ENCODE measurements at regions not wholly inside any gene's neighbourhood (a gene's known extent, or its start where the extent isn't known, plus 50 kb on each side); places are given as distances from the start of the nearest gene placed in this dataset.

DNA sequence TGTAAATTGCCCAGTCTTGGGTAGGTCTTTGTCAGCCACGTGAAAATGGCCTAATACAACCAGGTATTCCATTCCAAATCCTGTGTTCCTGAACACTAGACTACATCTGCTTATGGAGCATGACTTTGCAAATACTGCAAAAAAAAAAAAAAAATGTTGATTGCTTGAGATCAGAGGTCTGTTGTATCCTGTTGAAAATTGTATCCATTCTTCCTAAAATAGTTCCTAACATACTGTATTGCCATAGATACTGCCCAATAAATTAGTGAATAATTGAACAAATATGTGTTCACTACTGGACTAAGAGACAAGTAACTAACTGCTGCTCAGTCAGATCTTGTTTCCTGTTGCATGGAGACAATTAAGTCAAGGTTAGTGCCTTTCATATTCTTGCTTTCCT, 164.3 kb upstream of the PABPC4L start:
- ChIA-PET POLR2A (no interaction called here), CTCF (no interaction called here)
- TF ChIP-seq, protein P1, sequence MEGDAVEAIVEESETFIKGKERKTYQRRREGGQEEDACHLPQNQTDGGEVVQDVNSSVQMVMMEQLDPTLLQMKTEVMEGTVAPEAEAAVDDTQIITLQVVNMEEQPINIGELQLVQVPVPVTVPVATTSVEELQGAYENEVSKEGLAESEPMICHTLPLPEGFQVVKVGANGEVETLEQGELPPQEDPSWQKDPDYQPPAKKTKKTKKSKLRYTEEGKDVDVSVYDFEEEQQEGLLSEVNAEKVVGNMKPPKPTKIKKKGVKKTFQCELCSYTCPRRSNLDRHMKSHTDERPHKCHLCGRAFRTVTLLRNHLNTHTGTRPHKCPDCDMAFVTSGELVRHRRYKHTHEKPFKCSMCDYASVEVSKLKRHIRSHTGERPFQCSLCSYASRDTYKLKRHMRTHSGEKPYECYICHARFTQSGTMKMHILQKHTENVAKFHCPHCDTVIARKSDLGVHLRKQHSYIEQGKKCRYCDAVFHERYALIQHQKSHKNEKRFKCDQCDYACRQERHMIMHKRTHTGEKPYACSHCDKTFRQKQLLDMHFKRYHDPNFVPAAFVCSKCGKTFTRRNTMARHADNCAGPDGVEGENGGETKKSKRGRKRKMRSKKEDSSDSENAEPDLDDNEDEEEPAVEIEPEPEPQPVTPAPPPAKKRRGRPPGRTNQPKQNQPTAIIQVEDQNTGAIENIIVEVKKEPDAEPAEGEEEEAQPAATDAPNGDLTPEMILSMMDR (IDR thresholded peaks at IDR 0.05; ENCODE audit: low read depth, low read length): no peak
- no peak for DNase-seq (ENCODE audit: low read depth, low spot score)
- no peak overlapping the region for H3K4me3 ChIP-seq (ENCODE audit: low read depth, low read length)
- no peaks in the 10 kb centered on the region for H3K9me3 ChIP-seq (ENCODE audit: control insufficient read depth, insufficient read depth, low read length)
- H3K27me3 ChIP-seq (ENCODE audit: control insufficient read depth, insufficient read depth, low read length): no peaks in the 10 kb centered on the region
- no peak overlapping the region for H3K27ac ChIP-seq (ENCODE audit: low read depth, low read length)

DNA sequence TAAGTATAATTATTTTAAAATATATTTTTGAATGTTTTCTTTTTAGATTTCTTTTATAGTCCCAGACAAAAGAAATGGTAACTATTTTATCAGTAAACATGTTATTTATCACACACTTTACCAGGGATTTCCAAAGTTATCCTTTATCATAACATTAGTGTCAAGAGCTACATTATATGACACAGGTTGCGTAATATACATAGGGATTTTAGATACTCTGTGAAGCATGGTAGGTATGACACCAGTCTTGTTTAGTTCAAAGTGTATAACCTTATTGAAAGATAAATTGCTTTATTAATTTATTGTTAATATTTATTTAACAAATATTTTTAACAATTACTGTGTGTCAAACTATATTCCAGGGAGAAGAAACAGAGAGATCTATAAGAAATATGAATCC, 163.3 kb upstream of the PABPC4L start:
- POLR2A ChIA-PET: no interaction called here
- no peak overlapping the region for H3K27ac ChIP-seq (ENCODE audit: low read depth, low read length)

DNA sequence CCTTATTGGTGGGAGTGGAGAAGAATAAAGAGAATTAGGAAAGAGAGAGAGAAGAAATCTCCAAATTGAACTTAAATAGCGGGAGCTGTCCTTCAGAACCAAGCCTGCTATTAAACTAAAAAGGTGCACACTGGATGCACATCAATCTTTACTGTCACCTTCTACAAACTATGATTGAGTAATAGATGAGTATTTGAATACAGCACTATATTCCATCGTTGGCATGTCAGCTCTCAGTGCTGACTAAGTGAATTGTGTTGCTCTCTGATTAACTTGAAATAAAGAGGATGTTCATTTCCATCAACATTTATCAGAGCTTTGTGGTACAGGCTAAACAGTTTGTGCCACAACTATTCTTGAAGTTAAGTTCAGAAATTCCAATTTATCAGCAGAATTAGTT, 143.7 kb upstream of the PABPC4L start:
- H3K4me3 ChIP-seq (ENCODE audit: low read depth, low read length): no peak overlapping the region
- ChIA-PET POLR2A (no interaction called here), CTCF (no interaction called here)
- TF ChIP-seq, protein P1 (IDR thresholded peaks at IDR 0.05; ENCODE audit: low read depth, low read length): no peak
- H3K27me3 ChIP-seq (ENCODE audit: control insufficient read depth, insufficient read depth, low read length): no peaks in the 10 kb centered on the region
- no peak overlapping the region for H3K27ac ChIP-seq (ENCODE audit: low read depth, low read length)
- no peak for DNase-seq (ENCODE audit: low read depth, low spot score)
- no peaks in the 10 kb centered on the region for H3K9me3 ChIP-seq (ENCODE audit: control insufficient read depth, insufficient read depth, low read length)

More for the DNA sequence above, 163.3 kb upstream of the PABPC4L start:
- no peaks in the 10 kb centered on the region for H3K27me3 ChIP-seq (ENCODE audit: control insufficient read depth, insufficient read depth, low read length)
- CTCF ChIA-PET: no interaction called here
- no peak for DNase-seq (ENCODE audit: low read depth, low spot score)
- H3K4me3 ChIP-seq (ENCODE audit: low read depth, low read length): no peak overlapping the region
- TF ChIP-seq, protein P1 (IDR thresholded peaks at IDR 0.05; ENCODE audit: low read depth, low read length): no peak
- no peaks in the 10 kb centered on the region for H3K9me3 ChIP-seq (ENCODE audit: control insufficient read depth, insufficient read depth, low read length)

DNA sequence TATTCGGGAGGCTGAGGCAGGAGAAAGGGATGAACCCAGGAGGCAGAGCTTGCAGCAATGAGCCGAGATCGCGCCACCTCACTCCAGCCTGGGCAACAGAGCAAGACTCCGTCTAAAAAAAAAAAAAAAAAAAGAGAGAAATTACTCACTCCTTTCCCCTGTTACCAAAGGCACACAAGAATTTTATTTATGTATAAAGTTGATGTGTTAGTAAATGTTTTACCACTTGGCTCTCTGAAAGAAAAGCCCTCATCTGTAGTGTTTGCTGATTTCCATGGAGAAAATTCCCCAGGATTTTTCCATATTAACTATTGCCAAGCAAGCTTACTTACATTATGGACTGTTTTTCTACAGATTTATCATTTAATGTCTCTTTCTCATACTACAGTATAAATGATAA, 142.1 kb upstream of the PABPC4L start:
- no peak for DNase-seq (ENCODE audit: low read depth, low spot score)
- Histone ChIP-seq H3K9me3 (ENCODE audit: control insufficient read depth, insufficient read depth, low read length) (no peaks in the 10 kb centered on the region), H3K27ac (ENCODE audit: low read depth, low read length) (no peak overlapping the region), H3K27me3 (ENCODE audit: control insufficient read depth, insufficient read depth, low read length) (no peaks in the 10 kb centered on the region), H3K4me3 (ENCODE audit: low read depth, low read length) (no peak overlapping the region)
- CTCF ChIA-PET: no interaction called here
- TF ChIP-seq, protein P1 (IDR thresholded peaks at IDR 0.05; ENCODE audit: low read depth, low read length): no peak
- POLR2A ChIA-PET: no interaction called here

DNA sequence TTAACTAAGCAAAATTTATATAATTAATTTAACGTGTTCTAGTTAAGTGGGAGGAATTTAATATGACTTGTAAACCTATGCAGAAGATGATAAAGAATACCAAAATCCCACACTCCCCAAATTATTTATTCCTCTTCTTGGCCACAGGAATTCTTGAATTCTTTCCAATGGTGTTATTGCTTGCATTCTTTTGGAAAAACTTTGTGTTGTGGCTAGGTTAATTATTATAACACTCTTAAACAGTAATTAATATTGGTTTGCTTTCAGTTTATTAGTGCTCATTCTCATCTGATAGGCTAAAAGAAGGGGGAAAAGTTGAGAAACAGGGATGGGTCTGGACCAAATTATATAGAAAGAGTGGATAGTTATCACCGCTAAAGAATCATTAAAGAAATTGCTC, 141.5 kb upstream of the PABPC4L start:
- POLR2A ChIA-PET: no interaction called here

More for the DNA sequence above, 141.5 kb upstream of the PABPC4L start:
- DNase-seq (ENCODE audit: low read depth, low spot score): no peak
- H3K27ac ChIP-seq (ENCODE audit: low read depth, low read length): no peak overlapping the region
- TF ChIP-seq, protein P1 (IDR thresholded peaks at IDR 0.05; ENCODE audit: low read depth, low read length): no peak
- H3K9me3 ChIP-seq (ENCODE audit: control insufficient read depth, insufficient read depth, low read length): no peaks in the 10 kb centered on the region
- H3K27me3 ChIP-seq (ENCODE audit: control insufficient read depth, insufficient read depth, low read length): no peaks in the 10 kb centered on the region
- H3K4me3 ChIP-seq (ENCODE audit: low read depth, low read length): no peak overlapping the region
- CTCF ChIA-PET: no interaction called here
